Stimulated activated CD4-positive, alpha-beta T cell treated with anti-CD3 and anti-CD28 coated beads, Interleukin-1b, Interleukin-23, amount 100 ng/mL, for 24 hours (primary cell): ENCODE measurements at regions not wholly inside any gene's neighbourhood (a gene's known extent, or its start where the extent isn't known, plus 50 kb on each side); places are given as distances from the start of the nearest gene placed in this dataset.
"Not testable (repeated sequence)": the region's sequence is repeated elsewhere in the genome, so short reads cannot be mapped to it uniquely, and the experiment has no call there.

Experiments
- DNase-seq, 4 experiments: peaks; one replicate each; pipeline ENCODE4 v3.0.0-alpha.2; 2020; ENCODE audit warnings: low read depth in 4 of 4, low spot score in 1 of 4

GRCh38 chr9:94183240-94183999, 75.7 kb upstream of the ZNF169 start:
- no peak for DNase-seq

GRCh38 chr9:94188246-94188645, 70.9 kb upstream of the ZNF169 start:
- DNase-seq = no peak

GRCh38 chr9:94191706-94192105, 67.4 kb upstream of the ZNF169 start:
- DNase-seq = not testable (repeated sequence)

GRCh38 chr9:94198414-94198813, 60.7 kb upstream of the ZNF169 start:
- DNase-seq = no peak

GRCh38 chr9:94199776-94200175, 59.3 kb upstream of the ZNF169 start:
- no peak for DNase-seq

- no peak for DNase-seq
Measured at GRCh38 chr9:94204174-94204573, 54.9 kb upstream of the ZNF169 start.

- no peak for DNase-seq
Measured at GRCh38 chr9:94207781-94208180, 51.3 kb upstream of the ZNF169 start.
